ENCODE measurements at regions not wholly inside any gene's neighbourhood (a gene's known extent, or its start where the extent isn't known, plus 50 kb on each side); places are given as distances from the start of the nearest gene placed in this dataset.

- Histone ChIP-seq H3K14ac (ENCODE audit: insufficient read depth, low read length) (no peak overlapping the region), H2BK12ac (ENCODE audit: insufficient read length, low read depth, low read length) (no peak overlapping the region), H3K79me2 (ENCODE audit: insufficient read depth, low read length) (no peaks in the 10 kb centered on the region), H2BK15ac (ENCODE audit: low read depth, low read length) (no peak overlapping the region), H4K8ac (replicated peaks; ENCODE audit: insufficient read length, low read depth, low read length) (no peak overlapping the region), H3K23me2 (ENCODE audit: insufficient read length, low read depth, low read length, poor library complexity, severe bottlenecking) (no peaks in the 10 kb centered on the region), H2BK120ac (ENCODE audit: low read depth, low read length, poor library complexity, severe bottlenecking) (no peak overlapping the region), H3K4ac (ENCODE audit: low read depth, low read length) (no peak overlapping the region), H4K20me1 (ENCODE audit: control insufficient read depth, insufficient read depth, insufficient read length) (no peaks in the 10 kb centered on the region), H3K79me1 (ENCODE audit: insufficient read depth, low read depth, low read length, poor library complexity, severe bottlenecking) (no peaks in the 10 kb centered on the region), H2AK5ac (ENCODE audit: insufficient read length, low read length) (no peak overlapping the region), H3T11ph (ENCODE audit: low read length) (no peak overlapping the region), H3K4me2 (ENCODE audit: insufficient read depth, insufficient read length, low read length) (no peak overlapping the region), H4K5ac (ENCODE audit: insufficient read length, low read depth, low read length) (no peak overlapping the region), H3K18ac (ENCODE audit: insufficient read length, low read depth, low read length) (no peak overlapping the region), H2AFZ (ENCODE audit: low read length) (no peak overlapping the region), H3K56ac (ENCODE audit: insufficient read length, low read depth, low read length) (no peak overlapping the region), H2BK5ac (ENCODE audit: insufficient read length, low read length) (no peak overlapping the region), H3K27ac (ENCODE audit: insufficient read length, low read depth, low read length) (no peak overlapping the region), H3K4me1 (ENCODE audit: insufficient read depth, low read length) (no peaks in the 10 kb centered on the region), H3K9me3 (ENCODE audit: control insufficient read depth, low read depth, low read length) (peaks cover 10% of the 10 kb centered on the region), H3K9ac (ENCODE audit: extremely low read depth, insufficient read length, low read length) (no peak overlapping the region), H4K91ac (ENCODE audit: insufficient read length, low read depth, low read length) (no peak overlapping the region), H3K27me3 (ENCODE audit: insufficient read depth, low read length) (no peaks in the 10 kb centered on the region), H3K23ac (ENCODE audit: insufficient read length, low read depth, low read length) (no peak overlapping the region), H2BK20ac (ENCODE audit: low read depth, low read length, poor library complexity, severe bottlenecking) (no peak overlapping the region)
- Mint-ChIP-seq H3K27ac (no peak overlapping the region), H3K27me3 (ENCODE audit: low read depth) (no peaks in the 10 kb centered on the region; the same call in 1 of the 2 replicates), H3K4me3 (no peak overlapping the region), H3K4me1 (peaks cover 0 to 6% of the 10 kb centered on the region in 2 experiments; a peak in 2 of 4 replicates), H3K36me3 (ENCODE audit: insufficient read depth in 1 of 3, low read depth in 3 of 3) (peaks cover 5% of the 10 kb centered on the region in 3 experiments; a peak in 6 of 7 replicates), H3K9me3 (peaks cover 8 to 12% of the 10 kb centered on the region in 2 experiments)
- no peak for TF ChIP-seq CTCF (conservative IDR thresholded peaks at IDR 0.05)
- WGBS (ENCODE audit: extremely low coverage, insufficient read length, low lambda C conversion rate) = no CpG with 5 or more reads among the region's 1 CpG
- DNase-seq = no peak
These were observed 871.9 kb upstream of the C9orf72 start for GRCh38 chr9:28445211-28445610.

Measured in H9 (cell line).